ENCODE measurements at regions not wholly inside any gene's neighbourhood (a gene's known extent, or its start where the extent isn't known, plus 50 kb on each side); places are given as distances from the start of the nearest gene placed in this dataset.
A peak's percentile ranks its signal among the peaks of the same experiment; 100 is the strongest.

DNA sequence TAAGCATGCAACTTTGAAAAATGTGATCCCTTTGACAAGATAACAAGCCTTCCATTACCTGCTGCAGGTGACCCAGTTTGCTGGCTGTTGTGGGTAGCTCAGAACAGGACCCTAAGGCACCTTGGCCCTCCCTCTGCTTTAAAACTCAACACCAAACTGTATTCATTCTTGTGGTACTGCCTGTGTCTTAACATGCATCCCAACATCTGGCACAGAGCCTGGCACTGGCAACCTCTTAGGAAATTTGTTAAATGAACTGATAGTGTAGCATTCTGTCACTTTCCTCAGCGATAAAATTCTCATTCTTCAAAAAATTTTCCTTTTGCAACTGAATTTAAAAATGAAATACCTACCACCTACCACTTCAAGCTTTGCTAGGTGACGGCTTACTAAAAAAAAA, 287.3 kb upstream of the ADAMTS9 start:
- no peaks in the 10 kb centered on the region for H4K20me1 ChIP-seq (ENCODE audit: insufficient read depth)
- CTCF ChIA-PET: interaction anchor here (1.0 kb wide), 1 partner anchor 287 kb away, joined by 3 read pairs; the partner anchor contains the start of gene ADAMTS9
- no peaks in the 10 kb centered on the region for H3K9me2 ChIP-seq

DNA sequence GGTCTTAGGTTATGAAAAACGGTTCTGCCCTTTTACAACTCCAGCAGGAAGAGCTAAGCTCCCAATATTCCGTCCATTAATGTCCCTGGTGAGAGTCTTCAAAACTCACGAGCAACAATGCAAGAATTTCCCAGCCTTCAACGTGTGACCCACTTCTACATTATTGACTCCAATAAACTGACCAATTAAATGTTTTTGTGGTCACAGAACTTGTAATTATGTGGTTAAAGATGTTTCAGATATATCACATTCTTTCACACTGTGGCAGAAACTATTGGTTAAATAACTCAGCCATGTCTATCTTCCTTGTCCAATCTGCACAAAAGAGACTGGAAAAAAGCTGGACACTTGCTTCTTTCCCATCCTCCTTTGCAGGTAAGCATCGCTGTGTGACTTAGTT, 286.6 kb upstream of the ADAMTS9 start:
- 86% methylated on average over 5 of the region's 5 CpGs for WGBS (ENCODE audit: low lambda C conversion rate)
- Histone ChIP-seq H3K9me3 (no peaks in the 10 kb centered on the region), H3K4me1 (ENCODE audit: control insufficient read depth in 1 of 2, insufficient read depth in 2 of 2, low read depth in 1 of 2, low read length in 1 of 2) (peaks cover 0 to 26% of the 10 kb centered on the region in 2 experiments; a peak in 3 of 4 replicates), H3K4me2 (no peak overlapping the region), H2AFZ (ENCODE audit: low read depth) (no peak overlapping the region), H3F3A (replicated peaks; ENCODE audit: insufficient read depth) (peaks cover 18% of the 10 kb centered on the region), H3K27ac (ENCODE audit: low read depth in 2 of 2, low read length in 1 of 2) (no peak overlapping the region), H4K20me1 (ENCODE audit: insufficient read depth) (no peaks in the 10 kb centered on the region), H3K9me2 (no peaks in the 10 kb centered on the region), H3K36me3 (replicated peaks in 1 of 2; ENCODE audit: control insufficient read depth in 1 of 2, insufficient read depth in 2 of 2, low read length in 1 of 2) (no peaks in the 10 kb centered on the region), H3K4me3 (ENCODE audit: low read depth in 2 of 2, low read length in 1 of 2) (no peak overlapping the region), H3K79me2 (ENCODE audit: insufficient read depth) (no peaks in the 10 kb centered on the region), H3K27me3 (ENCODE audit: insufficient read depth) (no peaks in the 10 kb centered on the region), H3K9ac (no peak overlapping the region)
- TF ChIP-seq RCOR1 (IDR thresholded peaks at IDR 0.05; ENCODE audit: low read length) (no peak), SMC3 (IDR thresholded peaks at IDR 0.05; ENCODE audit: low read depth, low read length) (no peak), TCF12 (IDR thresholded peaks at IDR 0.05) (no peak)
- CTCF ChIA-PET: interaction anchor here (0.6 to 1.0 kb wide), 2 partner anchors 286 to 462 kb away, joined by 3 read pairs; partner anchors contain the start of gene ADAMTS9
- POLR2A ChIA-PET: no interaction called here
- DNase-seq: no peak

More for the DNA sequence above, 287.3 kb upstream of the ADAMTS9 start:
- DNase-seq: no peak
- no peaks in the 10 kb centered on the region for H3K79me2 ChIP-seq (ENCODE audit: insufficient read depth)
- H3K9ac ChIP-seq: no peak overlapping the region
- POLR2A ChIA-PET: no interaction called here
- H3K4me3 ChIP-seq (ENCODE audit: low read depth in 2 of 2, low read length in 1 of 2): no peak overlapping the region
- H3K9me3 ChIP-seq: no peaks in the 10 kb centered on the region
- no peak overlapping the region for H3K4me2 ChIP-seq
- 88% methylated on average over 2 of the region's 2 CpGs for WGBS (ENCODE audit: low lambda C conversion rate)
- H3K27me3 ChIP-seq (ENCODE audit: insufficient read depth): no peaks in the 10 kb centered on the region
- no peaks in the 10 kb centered on the region for H3K36me3 ChIP-seq (replicated peaks in 1 of 2; ENCODE audit: control insufficient read depth in 1 of 2, insufficient read depth in 2 of 2, low read length in 1 of 2)
- no peak overlapping the region for H2AFZ ChIP-seq (ENCODE audit: low read depth)
- TF ChIP-seq SIN3A (IDR thresholded peaks at IDR 0.05; ENCODE audit: borderline replicate concordance, low read depth, low read length): no peak
- TF ChIP-seq, protein P1, sequence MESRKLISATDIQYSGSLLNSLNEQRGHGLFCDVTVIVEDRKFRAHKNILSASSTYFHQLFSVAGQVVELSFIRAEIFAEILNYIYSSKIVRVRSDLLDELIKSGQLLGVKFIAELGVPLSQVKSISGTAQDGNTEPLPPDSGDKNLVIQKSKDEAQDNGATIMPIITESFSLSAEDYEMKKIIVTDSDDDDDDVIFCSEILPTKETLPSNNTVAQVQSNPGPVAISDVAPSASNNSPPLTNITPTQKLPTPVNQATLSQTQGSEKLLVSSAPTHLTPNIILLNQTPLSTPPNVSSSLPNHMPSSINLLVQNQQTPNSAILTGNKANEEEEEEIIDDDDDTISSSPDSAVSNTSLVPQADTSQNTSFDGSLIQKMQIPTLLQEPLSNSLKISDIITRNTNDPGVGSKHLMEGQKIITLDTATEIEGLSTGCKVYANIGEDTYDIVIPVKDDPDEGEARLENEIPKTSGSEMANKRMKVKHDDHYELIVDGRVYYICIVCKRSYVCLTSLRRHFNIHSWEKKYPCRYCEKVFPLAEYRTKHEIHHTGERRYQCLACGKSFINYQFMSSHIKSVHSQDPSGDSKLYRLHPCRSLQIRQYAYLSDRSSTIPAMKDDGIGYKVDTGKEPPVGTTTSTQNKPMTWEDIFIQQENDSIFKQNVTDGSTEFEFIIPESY (IDR thresholded peaks at IDR 0.05; ENCODE audit: borderline replicate concordance, low read depth): no peak
- TF ChIP-seq SMC3 (IDR thresholded peaks at IDR 0.05; ENCODE audit: low read depth, low read length): no peak
- H3K27ac ChIP-seq (ENCODE audit: low read depth in 2 of 2, low read length in 1 of 2): no peak overlapping the region; a peak in 1 of 4 replicates
- peaks cover 18% of the 10 kb centered on the region for H3F3A ChIP-seq (replicated peaks; ENCODE audit: insufficient read depth)
- peaks cover 0 to 26% of the 10 kb centered on the region in 2 experiments; a peak in 3 of 4 replicates for H3K4me1 ChIP-seq (ENCODE audit: control insufficient read depth in 1 of 2, insufficient read depth in 2 of 2, low read depth in 1 of 2, low read length in 1 of 2)

DNA sequence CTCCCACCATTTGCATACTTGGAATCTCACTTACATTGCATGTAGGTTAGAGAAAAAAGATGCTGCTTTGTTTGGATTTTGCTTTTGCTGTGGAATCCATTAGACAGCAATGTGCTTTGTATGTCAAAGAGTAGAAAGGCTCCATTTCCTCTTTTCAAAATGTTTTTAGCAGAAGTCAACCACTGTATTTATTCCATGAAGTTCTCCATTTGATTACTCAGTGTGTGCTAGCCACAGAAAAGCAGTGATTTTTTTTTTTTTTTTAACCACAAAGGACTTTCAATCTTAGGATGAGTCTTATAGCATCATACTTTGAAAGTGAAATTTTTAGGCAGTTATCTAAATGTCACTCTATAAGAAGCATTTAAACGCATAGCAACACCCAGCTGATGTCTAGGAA, 285.0 kb upstream of the ADAMTS9 start:
- Histone ChIP-seq H3K4me1 (ENCODE audit: control insufficient read depth in 1 of 2, insufficient read depth in 2 of 2, low read depth in 1 of 2, low read length in 1 of 2) (peaks cover 0 to 25% of the 10 kb centered on the region in 2 experiments; a peak in 3 of 4 replicates), H3K36me3 (replicated peaks in 1 of 2; ENCODE audit: control insufficient read depth in 1 of 2, insufficient read depth in 2 of 2, low read length in 1 of 2) (no peaks in the 10 kb centered on the region), H3K9me3 (no peaks in the 10 kb centered on the region), H3K79me2 (ENCODE audit: insufficient read depth) (no peaks in the 10 kb centered on the region), H3K4me3 (ENCODE audit: low read depth in 2 of 2, low read length in 1 of 2) (no peak overlapping the region), H2AFZ (ENCODE audit: low read depth) (peak overlapping the region; percentile 30; the same call in 1 of the 2 replicates), H3F3A (replicated peaks; ENCODE audit: insufficient read depth) (peaks cover 17% of the 10 kb centered on the region), H3K9ac (no peak overlapping the region), H3K27ac (ENCODE audit: low read depth in 2 of 2, low read length in 1 of 2) (peak overlapping the region in 1 of 2 experiments; percentile 24; a peak in 2 of 4 replicates), H3K27me3 (ENCODE audit: insufficient read depth) (no peaks in the 10 kb centered on the region), H3K4me2 (no peak overlapping the region), H3K9me2 (no peaks in the 10 kb centered on the region), H4K20me1 (ENCODE audit: insufficient read depth) (no peaks in the 10 kb centered on the region)
- WGBS (ENCODE audit: low lambda C conversion rate): 50% methylated on average over 1 of the region's 1 CpG
- ChIA-PET POLR2A (no interaction called here), CTCF (no interaction called here)
- no peak for DNase-seq
- TF ChIP-seq TCF12 (IDR thresholded peaks at IDR 0.05) (0 out of 2 replicates have a peak, but pooled peaks have one; percentile 22), NRF1 (IDR thresholded peaks at IDR 0.05; ENCODE audit: low read depth, low read length) (no peak)
